Activated effector memory CD4-positive, alpha-beta T cell treated with anti-CD3 and anti-CD28 coated beads, Interleukin-2, amount 50 U/mL, for 16 hours (primary cell): ENCODE measurements at regions not wholly inside any gene's neighbourhood (a gene's known extent, or its start where the extent isn't known, plus 50 kb on each side); places are given as distances from the start of the nearest gene placed in this dataset.

Experiments used
- DNase-seq: peaks from one replicate; pipeline ENCODE4 v3.0.0-alpha.2; 2020

DNA sequence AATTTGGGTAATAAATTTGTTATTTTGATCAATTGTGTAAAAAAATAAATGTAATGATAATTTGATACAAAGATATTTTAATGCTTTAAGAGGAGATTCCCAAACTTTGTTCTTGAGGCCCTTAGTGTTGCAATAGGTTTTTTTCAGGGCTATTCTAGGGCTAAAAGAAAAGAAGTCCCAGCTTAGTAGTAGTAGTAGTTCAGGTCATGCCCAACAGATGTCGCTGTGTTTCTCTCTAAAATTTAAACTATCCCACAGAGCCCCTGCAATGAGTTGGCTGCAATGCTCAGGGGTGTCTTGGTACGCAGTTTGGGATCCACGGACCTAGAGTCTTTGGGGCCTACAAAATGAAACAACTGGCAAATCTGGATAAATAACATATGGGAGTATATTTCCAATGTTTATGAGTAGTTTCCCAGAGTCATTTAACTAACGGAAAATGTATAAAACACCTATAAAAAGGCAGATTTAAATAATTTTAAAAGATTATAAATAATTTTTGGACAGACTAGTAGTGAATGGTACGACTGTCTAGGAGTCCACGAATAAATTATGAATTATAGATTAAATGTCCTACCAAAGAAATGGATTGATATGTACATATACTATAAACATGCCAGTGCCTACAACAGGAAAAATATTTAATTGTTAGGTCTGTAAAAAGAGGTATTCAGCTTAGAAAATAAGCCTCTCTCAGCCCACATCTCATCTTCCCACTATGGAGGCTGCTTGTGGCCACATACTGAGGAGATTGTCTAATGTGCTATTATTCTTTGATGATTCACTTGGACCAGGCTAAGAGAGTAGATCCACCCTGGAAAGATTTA is 228.5 kb upstream of the PMFBP1 start:
- DNase-seq = no peak

DNA sequence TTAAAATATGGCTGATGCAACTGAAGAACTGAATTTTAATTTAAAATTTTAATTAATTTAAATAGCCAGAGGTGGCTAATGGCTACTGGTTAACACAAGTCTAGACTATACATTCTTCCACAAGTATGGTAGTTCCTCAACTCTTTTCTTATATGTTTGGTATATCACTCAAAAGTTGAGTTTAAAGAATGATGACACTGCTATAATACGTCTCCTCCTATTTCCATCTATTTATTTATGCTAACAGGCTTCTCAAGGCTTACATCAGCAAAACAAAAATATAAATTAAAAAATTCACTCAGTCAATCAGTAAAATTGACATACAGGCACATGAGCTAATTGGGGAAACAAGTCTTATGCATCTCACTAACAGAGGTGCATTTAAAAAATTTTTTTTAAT is 227.9 kb upstream of the PMFBP1 start:
- no peak for DNase-seq

DNA sequence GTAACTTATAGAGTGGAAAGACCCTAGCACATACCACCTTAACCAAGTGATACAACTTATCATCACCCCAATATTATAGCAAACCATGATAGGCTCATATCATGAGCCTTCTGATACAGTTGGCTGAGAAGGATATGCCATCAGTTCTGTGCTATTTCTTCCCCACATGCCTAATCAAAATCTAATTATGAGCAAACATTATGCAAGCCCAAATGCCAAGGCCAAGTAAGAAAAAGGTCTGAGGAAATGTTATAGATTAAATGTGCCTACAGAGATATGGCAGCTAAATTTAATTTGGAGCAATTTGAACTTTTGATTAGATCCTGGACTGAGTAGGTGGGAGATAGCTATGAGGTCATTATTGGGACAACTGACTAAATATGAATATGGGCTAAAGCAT is 225.9 kb upstream of the PMFBP1 start:
- no peak for DNase-seq

DNA sequence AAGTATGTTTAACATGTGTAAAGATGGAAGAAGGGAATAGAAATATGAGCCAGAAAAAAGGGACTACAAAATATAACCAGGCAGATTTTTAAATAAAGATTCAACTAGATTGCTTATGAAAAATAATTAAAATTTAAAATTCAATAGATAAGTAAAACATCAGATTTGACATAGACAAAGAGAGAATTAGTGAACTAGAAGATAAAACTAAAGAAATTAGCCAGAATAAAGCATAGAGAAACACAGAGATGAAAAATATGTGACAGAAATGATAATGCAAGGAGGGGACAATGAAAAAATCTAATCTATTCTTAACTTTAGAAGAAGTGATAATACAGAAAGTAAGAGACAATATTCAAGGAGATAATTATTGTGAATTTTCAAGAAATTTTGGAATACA is 222.6 kb upstream of the PMFBP1 start:
- DNase-seq = no peak

DNA sequence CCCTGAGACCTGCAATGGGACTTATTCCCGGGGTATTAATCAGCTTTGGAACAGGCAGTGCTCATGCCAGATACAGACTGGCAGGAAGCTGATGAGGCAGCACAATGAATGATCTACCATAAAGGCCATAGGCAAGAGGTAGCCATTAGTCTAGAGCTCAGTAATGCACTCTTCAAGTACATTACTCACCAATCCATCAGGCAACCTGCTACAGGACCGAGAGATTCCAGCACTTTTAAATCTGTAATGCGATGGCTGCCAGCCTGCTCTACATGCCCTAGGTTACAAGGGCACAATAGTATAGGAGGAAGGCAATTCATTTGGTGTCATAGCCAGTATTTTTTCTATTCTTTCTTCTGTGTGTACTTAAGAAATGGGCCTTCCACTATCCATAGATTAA is 217.8 kb upstream of the PMFBP1 start:
- DNase-seq = no peak

DNA sequence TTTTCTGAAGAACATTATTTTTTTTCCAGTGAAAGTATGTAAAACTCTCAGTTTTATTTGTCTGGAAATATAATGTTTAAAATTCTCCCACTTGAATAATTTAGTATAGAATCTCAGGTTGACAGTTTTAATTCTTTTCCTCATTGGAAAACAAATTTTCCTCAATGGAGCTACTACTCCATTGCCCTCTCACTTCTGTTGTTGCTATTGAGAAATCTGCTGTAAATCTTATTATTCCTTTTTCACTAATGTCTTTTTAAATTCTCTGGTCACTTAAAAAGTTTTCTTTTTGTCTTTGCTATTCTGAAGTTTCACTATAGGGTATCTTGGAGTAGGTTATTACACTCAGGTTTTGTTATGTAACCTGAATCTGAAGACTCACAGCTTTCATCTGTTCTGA is 216.1 kb upstream of the PMFBP1 start:
- no peak for DNase-seq

DNA sequence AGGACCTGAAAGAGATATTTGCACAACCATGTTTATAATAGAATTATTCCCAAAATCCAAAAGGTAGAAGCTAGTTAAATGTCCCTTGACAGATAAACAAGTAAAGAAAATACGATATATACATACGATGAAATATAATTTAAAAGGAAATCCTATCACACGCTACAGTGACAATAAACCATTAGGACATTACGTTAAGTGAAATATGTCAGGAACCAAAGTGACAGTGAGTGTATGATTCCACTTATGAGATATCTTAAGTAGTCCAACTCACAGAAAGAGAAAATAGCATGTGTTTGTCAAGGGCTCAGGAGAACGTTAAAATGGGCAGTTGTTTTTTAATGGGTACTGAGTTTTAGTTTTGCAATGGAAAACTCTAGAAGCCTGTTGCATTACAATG is 212.7 kb upstream of the PMFBP1 start:
- no peak for DNase-seq

DNA sequence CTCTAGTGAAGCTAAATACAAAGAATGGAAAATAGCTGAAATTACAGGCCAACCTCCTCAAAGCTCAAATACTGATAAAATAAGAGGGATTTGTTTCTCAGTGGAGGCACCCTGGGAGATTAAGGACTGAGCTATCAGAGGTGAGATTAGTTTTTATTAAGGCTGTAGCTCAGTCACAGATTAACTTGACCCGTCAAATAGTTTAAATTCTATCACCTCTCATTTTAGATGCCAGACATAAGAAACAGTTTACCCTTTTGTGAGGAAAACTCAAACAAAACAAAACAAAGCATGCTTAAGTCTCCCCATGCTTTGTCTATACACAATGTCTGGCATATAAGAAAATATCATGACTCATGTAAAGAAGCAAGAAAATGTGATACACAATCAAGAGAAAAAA is 208.3 kb upstream of the PMFBP1 start:
- DNase-seq = no peak

DNA sequence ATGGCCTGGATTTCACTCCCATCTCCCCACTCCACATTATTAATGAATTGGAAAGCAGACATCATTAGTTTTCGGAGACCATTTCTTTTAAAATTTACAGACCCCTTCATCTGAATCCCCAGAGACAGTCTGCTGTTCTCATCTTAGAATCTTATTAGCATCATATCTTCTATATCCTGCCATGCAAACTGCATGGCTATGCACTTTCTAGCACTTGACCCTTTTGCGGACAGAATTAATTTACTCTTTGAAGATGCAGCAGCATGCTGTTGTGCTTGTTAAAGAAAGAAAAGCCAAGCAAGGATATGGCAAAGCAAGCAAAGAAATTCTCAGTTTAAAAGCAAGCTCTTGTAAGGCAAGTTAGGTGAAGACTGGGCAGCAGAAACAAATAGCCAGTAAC is 201.2 kb upstream of the PMFBP1 start:
- DNase-seq = no peak

DNA sequence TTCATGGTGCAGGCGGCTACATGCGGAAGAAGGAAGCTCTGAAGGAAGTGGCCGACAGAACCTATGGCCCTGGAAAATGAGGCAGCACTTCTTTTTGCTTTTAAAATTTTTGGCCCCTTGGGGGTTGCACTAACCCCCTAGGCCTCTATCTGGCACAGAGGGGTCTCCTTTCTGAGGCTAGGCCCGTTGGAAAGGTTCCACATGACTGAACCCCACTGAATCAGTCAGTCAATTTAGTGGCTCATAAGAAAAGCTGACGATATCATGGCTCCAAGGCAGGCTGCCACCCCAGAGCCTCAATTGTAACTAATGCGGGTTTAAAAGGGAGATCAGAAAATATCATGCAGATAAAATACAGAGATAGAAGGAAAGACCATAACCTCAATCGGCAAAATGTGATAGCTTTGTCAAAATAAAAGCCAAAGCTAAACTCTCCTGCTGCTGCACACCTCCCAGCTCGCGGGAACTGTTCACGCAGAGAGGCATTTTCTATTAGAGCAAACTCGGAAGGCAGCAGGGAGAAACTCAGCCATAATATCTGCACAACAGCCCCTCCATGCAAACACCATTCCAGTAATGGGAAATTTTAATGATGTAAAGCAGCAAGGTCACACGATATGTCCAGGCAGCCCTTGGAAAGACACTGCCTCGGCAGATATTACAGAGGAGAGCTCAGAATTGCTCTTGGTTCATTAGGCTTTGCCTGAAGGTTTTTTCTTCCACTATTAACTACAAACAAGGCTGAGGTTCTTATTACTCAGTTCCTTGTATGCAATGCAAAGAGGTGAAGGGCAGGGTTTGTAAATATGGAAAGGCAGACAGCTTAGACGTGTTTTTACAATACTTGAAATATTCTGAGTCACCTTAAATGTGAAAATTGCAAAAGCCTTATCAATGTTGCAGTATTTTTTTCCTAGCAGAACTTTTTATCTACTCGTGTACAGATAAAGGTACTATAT is 200.4 kb upstream of the PMFBP1 start:
- no peak for DNase-seq

DNA sequence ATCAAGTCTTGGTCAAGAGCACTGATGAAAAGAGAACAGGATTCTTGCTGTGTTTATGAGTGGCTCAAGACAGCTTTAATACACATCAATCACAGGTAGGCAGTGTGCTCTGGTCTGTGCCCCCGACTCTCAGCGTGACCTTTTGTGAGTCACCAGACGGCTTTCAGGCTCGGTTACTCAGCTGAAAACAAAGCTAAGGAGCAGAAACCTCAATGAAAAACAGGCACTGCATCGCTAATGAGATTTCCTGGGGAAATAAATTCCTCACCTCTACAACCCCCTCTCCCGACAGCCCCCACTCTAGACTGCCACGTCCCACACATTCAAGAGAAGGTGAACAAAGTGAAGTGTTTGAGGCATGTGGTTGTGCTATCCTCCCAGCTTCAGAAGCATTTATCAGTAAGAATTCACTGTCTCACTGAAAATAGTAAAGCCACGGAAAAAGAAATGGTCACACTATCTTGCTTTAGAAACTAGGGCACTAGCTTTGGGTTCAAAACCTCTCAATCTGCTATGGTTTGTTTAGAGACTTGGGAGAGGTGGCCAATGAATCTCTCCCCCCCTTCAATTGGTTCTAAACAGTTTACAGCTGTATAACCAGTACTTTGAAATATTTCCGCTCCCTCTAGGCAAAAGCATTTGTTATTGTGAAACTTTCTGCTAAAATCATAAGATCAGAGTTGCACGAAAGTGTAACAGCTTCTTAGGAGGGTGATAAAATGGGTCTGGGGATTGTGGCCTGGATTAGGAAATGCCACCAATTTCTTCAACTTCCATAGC is 199.5 kb upstream of the PMFBP1 start:
- DNase-seq = no peak

DNA sequence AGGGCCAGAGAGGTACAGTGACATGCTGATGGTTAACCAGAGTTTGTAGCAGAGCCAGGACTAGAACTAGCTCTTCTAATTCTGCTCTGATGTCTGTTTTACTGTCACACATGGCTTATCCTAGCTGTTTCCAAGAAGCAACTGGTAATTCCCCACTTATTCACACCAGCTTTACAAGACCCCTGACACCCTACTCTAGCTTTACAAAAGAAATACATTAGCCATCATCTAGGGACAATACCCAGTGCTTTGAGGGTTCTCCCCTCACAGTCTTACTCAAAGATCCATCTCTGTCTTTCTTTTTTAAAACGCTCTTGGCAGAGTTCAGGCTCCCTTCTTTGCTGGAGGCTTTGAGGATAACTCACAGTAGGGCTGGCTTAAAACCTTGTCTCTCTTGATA is 197.3 kb upstream of the PMFBP1 start:
- DNase-seq = no peak

DNA sequence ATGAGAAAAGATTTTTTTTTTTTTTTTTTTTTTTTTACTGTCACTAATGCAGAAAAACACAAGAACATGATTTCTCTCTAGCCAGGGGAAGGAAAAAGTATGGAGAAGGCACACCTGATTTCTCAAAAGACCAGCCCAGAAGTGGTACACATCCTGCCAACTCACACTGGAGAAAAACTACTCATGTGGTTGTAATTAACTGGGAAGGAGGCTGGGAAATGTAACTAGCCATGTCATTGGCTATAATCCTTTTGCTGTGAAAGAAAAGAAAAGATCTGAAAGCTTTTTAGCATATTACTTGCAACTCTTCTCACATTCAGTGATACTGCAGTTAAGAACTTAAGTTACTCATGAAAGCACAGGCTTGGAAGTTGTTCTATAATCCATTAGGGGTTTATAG is 195.9 kb upstream of the PMFBP1 start:
- DNase-seq = no peak

DNA sequence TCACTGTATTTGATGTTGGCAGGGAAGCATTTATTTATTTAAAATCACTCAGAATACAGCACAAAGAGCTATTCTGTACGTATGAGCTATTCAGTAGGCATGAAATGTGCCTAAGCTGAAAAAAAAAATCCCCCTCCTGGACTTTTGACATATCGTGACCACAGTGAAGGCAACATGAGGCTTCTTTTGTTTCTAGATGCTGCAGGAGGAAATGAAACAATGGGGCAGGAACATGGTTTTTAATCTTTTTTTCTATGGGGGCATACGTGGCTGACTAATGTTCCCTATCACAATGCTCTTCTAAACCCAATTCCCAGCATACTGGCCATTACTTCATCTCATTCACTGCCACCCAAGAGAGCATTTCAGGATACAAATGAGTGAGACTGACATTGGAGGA is 191.0 kb upstream of the PMFBP1 start:
- DNase-seq = no peak

DNA sequence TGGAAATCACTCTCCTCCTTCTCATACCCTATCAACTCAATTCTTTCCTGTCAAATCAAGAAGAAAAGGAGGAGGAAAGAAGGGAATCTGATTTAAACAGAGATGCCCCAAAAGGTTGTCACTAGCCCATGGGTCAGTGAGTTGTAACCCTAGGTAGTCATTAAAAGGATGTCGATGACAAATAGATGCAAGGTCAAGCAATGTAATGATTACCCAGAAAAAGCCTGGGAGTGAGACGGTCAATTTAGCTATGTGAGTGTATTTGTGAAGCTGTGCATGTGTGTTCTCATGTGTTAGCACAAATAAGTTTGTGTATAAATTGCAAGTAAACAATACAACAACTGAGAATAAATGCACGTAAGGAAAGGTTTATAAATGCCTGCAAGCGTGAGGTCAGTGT is 190.5 kb upstream of the PMFBP1 start:
- no peak for DNase-seq

DNA sequence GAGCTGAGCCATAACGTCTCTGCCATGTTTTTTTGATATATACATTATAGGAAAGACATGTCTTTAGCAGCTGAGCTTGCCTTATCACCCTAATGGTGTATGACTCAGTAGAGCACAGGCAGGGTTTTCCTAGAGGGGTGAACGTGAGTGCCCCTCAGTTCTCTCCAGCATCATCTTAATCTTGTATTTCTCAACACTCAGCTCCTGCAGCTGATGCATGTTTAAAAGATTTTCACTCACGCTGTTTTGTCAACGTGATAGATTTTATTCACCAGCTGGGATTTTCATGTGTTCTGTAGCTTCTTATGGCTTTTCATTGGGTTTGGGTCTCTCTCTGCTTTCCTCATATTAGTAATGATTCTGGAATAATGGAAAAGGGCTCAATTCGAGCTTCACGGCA is 186.0 kb upstream of the PMFBP1 start:
- no peak for DNase-seq

DNA sequence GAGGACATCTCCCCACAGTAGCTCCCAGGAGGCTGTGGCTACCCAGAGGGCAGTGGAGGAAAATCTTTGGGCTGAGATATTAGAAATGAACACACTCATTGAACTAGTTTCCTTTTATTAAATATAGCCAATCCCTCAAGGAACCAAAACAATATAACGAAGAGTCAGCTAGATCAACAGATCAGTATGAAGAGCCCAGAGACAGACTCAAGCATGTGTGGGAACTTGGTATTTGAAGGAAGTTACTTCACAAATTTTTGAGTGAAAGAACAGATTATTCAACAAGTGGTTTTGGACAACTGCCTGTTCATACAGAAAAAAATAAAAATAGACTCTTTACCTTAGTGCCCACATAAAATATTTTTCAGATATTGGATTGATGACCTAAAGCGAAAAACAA is 183.6 kb upstream of the PMFBP1 start:
- no peak for DNase-seq

DNA sequence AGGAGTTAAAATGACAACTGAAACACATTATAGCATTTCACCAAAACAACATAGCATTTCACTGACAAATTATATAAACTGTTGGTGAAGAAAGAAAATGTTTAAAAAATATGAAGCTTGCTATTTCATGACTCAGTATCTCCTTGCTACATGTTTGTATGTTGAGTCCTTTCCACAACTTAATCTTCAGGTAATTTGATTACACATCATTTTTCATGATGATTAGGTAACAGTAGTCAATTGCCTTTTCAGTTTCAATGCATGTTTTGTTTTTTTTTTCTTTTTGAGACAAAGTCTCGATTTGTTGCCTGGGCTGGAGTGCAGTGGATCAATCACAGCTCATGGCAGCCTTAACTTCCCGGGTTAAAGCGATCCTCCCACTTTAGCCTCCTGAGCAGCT is 177.8 kb upstream of the PMFBP1 start:
- DNase-seq = no peak

DNA sequence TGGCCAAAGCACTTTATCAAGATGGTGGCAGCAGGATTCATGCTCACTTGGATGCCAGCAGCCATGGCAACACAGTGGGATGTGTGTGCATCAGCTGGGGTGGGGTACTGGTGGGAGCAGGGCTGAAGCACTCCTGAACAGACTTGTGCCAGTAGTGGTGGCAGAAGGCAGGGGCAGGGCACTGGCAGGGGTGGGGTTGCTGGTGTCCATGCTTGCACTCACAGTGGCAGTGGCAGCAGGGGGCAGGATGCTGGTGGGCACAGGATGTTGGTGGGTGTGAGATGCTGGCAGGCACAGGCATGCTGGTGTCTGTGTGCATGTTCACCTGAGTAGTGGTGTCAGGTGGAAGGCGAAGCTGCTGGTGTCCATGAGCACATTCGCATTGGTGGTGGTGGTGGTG is 161.0 kb upstream of the PMFBP1 start:
- no peak for DNase-seq

DNA sequence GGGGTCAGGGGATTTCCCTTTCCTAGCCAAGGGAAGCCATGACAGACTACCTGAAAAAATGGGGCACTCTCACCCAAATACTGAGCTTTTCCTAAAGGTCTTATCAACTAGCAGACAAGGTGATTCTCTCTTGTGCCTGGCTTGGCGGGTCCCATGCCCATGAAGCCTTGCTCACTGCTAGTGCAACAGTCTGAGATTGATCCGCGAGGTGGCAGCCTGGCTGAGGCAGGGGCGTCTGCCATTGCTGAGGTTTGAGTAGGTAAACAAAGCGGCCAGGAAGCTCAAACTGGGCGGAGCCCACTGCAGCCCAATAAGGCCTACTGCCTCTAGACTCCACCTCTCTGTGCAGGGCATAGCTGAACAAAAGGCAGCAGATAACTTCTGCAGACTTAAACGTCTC is 152.6 kb upstream of the PMFBP1 start:
- DNase-seq = no peak

DNA sequence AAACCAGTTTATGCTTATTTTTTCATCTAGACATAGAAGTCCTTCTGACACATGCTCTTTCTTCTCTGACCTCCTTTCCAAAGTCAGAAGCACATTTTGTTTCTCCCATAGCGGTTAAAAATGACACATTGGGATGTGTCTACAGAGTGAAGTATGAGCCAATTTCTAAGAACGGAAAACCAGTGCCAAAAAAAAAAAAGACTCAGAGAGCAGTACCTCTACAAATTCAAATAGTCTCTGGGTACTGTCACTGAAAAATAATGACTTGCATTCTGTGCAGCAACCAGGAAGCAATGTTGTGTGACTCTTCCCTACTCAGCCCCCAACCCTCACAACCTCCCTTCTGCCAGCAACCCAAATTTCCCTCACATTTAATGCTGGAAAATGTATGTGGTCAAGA is 145.5 kb upstream of the PMFBP1 start:
- DNase-seq = no peak

DNA sequence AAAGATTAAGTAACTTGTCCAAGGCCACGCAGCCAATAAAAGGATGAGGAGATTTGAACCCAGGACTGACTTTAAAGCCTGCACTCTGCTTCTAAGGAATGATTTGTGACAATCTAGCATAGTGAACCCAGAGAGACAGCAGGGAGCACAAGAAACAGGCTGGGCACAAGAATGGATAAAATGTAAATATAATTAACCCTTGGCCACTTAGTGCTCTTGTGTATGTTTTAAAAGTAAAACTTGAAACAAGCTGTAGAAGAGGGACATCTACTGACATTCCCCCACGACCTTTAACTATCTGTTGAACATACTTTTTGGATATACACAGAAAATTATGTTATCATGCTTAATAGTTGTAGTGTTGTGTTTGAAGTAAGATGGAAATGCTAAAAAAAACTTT is 141.9 kb upstream of the PMFBP1 start:
- DNase-seq = no peak

DNA sequence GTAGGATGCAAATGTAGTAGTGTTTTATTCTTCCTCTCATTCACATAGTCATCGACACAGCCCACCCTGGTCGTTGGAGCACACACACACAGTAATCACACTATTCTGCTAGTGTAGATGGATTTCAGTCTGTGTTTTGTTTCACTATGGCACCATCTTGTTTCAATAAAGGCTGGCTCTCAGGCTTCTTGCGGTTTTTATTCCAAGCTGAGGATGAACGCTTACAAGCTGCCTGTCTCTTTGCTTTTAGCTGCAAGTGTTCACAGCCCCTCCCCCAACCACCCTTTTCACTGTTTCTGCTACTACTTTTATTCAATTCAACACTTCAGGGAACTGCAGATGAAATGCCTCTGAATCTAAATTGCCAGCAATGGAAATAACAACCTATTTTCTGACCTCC is 140.9 kb upstream of the PMFBP1 start:
- DNase-seq = no peak

DNA sequence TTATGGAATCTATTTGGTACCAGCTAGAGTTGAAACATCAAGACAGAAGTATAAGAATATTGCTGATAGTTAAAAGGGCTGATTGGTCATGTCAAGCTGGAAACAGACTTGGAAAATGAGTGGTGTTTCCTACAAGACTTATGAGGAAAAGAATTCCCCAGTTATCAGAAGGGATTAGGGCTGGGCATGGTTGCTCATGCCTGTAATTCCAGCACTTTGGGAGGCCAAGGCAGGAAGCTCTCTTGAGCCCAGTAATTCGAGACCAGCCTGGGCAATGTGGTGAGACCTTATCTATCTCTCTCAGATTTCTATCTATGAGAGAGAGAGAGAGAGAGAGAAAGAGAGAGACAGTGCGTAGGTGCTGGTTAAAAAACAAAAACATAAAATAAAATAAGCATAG is 139.5 kb upstream of the PMFBP1 start:
- DNase-seq = no peak
